HEK293 (cell line): ENCODE measurements at regions not wholly inside any gene's neighbourhood (a gene's known extent, or its start where the extent isn't known, plus 50 kb on each side); places are given as distances from the start of the nearest gene placed in this dataset.

Experiments used
- ATF2 ChIP-seq: fragments of 450-650 bp; formaldehyde crosslinking; IDR thresholded peaks from 2 replicates; pipeline ENCODE4 v1.5.1; 2016; ENCODE audit warnings: missing biosample characterization, missing genetic modification characterization, low read depth
- CTCF ChIP-seq: fragments of 450-650 bp; formaldehyde crosslinking; IDR thresholded peaks from 2 replicates; pipeline ENCODE4 v1.5.1; 2016; ENCODE audit warnings: missing biosample characterization, missing genetic modification characterization
- REST ChIP-seq: fragments of 450-650 bp; formaldehyde crosslinking; IDR thresholded peaks from 2 replicates; pipeline ENCODE4 v1.5.1; 2016; ENCODE audit warnings: missing biosample characterization, missing genetic modification characterization
- ZNF335 ChIP-seq: fragments of 450-650 bp; formaldehyde crosslinking; conservative IDR thresholded peaks from 2 replicates; pipeline ENCODE4 v1.5.1; 2016; ENCODE audit warnings: missing biosample characterization, missing genetic modification characterization
- ZNF571 ChIP-seq: fragments of 450-650 bp; formaldehyde crosslinking; IDR thresholded peaks from 2 replicates; pipeline ENCODE4 v1.5.0; 2017; ENCODE audit warnings: missing biosample characterization, missing genetic modification characterization

DNA sequence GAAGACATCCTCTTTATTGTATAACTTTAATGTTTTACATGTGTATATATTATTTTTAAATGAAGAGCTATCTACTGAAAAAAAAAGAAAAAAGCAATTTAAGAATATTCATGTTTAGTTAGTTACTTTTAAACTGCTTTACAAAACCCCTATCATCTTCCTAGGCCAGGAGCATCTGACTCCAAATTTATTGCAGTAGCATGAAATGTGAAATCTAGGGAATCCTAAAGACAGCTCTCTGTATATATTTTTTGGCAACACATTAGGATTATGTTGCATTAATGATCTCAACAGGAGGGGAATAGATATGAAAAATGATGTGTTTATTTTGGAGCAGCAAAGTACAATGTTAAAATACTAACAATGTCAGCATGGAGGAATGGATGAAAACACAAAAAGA lies 158.3 kb downstream of the CNTN3 start:
- TF ChIP-seq CTCF (tag by site-specific recombination), result no peak
- no peak for TF ChIP-seq ZNF335 (tag by site-specific recombination)
- no peak for TF ChIP-seq ZNF571 (tag by site-specific recombination)
- TF ChIP-seq ATF2 (tag by site-specific recombination), result no peak
- no peak for TF ChIP-seq REST (tag by site-specific recombination)
